Nucleus accumbens (tissue), 56 donors: ENCODE measurements at regions not wholly inside any gene's neighbourhood (a gene's known extent, or its start where the extent isn't known, plus 50 kb on each side); places are given as distances from the start of the nearest gene placed in this dataset.

Experiments used
- DNase-seq, 56 donors: peaks; one replicate each; lab custom pipeline; 2025; lab: John Stamatoyannopoulos, UW

DNA sequence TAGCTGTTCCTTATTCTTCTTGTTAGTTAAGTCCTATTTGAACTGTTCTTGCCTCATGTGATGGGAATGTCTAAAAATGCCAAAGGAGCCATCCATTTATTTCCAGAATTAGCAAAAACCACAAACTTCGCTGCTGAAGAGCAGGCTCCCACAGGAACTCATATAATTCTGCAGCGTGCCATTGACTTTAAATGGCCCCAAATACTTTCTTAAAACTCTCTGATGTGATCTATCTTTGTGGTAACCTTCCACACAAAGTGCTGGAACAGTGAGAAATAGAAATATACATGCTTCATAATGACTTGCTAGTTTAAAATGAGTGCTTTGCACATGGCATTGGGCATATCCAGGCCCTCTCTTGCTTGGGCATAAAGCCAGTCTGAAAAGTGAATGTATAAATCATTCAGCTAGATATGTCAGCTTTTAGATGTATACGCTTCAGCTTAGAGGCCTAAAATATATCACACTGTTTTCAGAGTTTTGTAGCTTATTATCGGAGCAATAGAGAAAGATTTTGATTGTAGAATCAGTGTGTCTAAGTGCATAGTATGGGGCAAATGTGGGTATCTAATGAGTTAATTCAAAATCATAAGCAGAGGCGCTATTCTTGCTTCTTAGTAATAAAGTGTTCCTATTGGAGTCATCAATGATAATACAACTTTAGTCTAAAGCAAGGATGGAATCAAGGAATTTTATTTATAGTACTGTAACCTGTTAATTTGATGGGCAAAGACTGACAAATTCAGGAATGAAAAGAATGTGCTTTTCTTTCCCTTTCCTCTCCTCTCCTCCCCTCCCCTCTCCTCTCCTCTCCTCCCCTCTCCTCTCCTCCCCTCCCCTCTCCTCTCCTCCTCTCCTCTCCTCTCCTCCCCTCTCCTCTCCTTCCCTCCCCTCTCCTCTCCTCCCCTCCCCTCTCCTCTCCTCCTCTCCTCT lies 392.2 kb upstream of the ZFP42 start:
- no peak for DNase-seq

DNA sequence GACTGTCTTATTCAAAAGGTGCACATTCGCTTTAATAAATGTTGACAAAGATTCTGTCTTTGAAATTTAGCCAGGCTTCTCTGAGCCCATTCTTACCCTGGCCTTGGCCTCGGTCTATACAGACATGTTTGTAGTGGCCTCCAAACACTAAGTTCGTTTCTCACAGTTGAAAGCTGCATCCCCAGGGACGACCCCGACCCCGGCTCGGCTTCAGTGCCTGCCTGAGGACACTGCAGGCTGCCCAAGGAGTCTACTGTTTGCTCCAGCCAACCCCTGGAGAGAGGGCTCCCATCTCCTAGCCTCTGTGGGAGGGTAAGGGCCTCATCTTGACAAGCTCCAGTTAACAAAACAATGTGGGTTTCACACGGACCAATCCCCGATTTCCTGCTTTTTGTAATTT lies 390.6 kb upstream of the ZFP42 start:
- no peak for DNase-seq

- DNase-seq: peak in 19 of 56 donors; percentile 2 to 46 (median 8)
Observed at GRCh38 chr4:187606581-187606980, 389.0 kb upstream of the ZFP42 start.

DNA sequence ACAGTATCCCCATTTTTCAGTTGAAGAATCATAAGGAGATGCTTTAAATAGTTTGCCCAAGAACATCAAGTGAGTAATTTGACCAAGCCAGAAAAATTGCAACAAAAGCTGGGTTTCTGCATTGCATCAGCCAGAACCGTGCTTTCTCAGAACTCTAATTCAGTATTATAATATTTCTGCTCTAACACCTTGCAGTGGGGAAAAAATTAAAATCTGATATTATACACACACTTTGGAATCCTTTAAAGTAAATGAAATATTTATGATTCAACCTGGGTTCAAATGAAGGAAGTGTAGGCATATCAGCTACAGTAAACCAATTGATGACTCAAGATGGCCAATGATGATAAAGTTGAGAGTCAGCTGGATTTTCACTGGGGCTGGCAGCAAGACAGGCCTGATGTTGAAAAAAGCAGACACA lies 387.6 kb upstream of the ZFP42 start:
- DNase-seq: no peak

GRCh38 chr4:187612301-187612700 lies 383.3 kb upstream of the ZFP42 start:
- DNase-seq: peak in 28 of 56 donors; percentile 1 to 76 (median 29)

GRCh38 chr4:187613089-187613839 lies 382.3 kb upstream of the ZFP42 start:
- no peak for DNase-seq

DNA sequence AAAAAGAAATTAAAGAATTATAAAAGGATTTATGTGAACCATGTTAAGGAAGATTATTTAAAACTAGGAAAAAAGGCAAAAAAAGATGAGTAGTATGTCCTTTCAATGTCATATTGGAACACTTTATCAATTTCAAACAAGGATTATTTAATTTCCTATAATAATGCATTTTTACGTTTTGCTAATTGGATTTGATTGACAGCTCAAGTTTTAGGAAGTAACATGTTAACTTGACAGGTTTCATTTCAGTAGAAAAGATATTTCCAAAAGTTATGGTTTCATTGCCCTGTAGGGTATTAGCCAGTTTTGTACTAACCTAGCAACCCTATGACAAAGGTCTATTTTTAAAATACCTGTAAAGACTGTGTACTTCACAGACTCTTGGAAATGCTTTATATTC lies 379.6 kb upstream of the ZFP42 start:
- no peak for DNase-seq

- no peak for DNase-seq
Observed at GRCh38 chr4:187617113-187617512, 378.5 kb upstream of the ZFP42 start.

DNA sequence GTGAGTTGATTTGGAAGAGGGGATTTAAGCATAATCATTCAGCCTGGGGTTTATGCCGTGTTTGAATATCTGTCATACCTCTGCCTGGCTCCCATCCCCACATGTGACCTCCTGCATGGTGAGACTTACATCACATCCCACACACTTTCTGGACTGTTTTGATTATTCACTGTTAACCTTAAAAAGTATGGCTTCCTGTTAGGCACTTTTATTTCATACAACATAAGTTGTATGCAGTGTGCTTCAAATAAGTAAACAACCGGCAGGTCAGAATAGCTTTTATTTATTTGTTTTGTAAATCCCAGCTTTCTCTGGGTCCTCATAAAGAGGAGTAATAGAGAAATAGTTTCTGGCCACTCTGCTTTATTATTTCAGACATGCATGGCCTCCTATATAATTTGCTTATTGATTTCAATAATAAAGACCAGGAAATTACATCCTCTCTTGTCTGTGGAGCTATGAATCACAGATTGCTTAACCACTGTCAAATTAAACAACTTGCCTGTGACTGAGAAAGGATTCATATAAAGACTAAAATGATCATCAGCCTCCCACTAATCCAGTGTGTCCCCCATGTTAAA lies 376.8 kb upstream of the ZFP42 start:
- DNase-seq: no peak

GRCh38 chr4:187619319-187619718 lies 376.3 kb upstream of the ZFP42 start:
- no peak for DNase-seq

DNA sequence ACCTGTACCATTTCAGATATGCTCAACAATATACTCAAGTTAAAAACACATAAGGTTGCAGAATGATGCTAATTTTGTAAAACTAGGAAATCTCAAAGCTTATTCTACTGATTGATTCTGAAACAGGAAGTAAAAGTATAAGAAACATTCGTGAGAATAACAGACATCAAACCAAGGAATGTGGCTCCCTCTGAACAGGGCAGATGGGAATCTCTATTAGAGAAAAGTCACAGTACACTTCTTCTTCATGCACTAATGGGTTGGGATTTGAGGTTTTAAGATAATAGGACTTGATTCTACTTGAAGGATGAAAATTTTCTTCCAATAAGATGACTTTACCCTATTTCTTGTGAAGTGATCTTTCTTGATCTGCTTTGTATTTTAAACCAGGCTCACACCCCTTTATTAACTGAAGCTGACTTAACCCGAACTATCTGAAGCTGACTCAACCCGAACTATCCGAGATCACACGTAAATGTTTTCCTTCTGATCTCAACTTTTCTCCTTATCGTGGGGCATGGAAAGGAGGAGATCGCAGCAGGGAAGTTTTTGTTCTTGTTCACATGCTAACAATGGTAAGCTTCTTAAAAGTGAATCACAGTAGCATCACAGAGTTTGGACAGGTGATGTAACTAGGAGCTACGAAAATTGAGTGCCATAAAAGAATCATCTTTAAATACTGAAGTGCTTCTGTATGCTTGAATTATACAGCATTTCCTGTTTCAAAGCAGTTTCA lies 363.1 kb upstream of the ZFP42 start:
- no peak for DNase-seq

- no peak for DNase-seq
Observed at GRCh38 chr4:187633245-187633644, 362.3 kb upstream of the ZFP42 start.

DNA sequence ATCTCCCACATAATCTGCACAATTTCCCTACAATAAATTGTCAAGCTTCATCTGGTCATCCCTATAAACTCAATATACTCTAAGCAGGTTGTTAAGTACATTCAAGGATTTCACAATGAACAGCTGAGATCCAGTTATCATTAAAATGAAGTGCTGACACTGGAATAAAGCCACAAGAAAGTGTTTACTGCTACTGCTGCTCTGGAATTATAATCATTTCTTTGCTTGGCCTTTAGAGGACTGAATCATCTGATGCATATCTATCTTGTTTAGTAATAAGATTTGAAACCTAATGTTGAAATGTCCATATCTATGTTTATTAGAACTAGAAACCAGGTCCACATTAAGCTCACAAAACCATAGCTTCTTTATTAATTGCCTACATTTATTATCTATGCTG lies 338.6 kb upstream of the ZFP42 start:
- no peak for DNase-seq

GRCh38 chr4:187663076-187663475 lies 332.5 kb upstream of the ZFP42 start:
- no peak for DNase-seq

DNA sequence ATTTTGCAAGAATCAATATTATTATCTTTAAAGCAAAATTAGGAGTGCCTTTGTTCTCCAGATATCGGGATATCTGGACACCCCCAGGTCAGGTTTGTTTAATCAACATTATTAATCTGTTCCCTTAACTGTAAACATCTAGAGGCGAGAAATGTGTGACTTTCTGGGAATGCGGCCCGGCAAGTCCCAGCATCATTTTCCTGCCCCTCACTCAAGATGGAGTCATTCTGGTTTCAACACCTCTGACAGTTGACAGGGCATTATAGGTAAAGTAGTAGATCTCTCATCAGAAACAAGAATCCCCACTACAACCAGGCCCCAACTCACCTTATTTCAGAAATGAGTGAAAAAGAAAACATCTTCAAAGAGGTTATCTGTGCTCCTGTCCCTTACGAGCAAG lies 331.6 kb upstream of the ZFP42 start:
- no peak for DNase-seq

DNA sequence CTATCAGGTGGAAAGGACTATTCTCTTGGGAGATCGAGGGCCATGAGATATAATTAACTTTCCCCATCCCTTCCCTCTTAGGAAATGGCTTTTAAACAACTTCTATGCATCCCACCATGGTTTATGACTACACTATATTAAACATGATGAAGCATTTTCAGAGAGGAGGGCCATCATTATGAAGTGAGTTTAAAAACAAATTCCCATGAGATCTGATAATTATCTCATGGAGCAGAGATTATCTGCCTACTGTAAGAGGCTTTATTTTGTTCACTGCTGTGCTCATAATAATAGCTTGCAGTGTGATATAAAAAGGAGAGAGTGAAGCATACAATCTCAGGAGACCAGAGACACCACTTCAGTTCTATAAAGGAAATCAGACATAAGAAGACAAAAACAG lies 330.5 kb upstream of the ZFP42 start:
- DNase-seq: no peak

- no peak for DNase-seq
Observed at GRCh38 chr4:187666034-187666433, 329.5 kb upstream of the ZFP42 start.

- DNase-seq: no peak
Observed at GRCh38 chr4:187666697-187667494, 328.7 kb upstream of the ZFP42 start.

GRCh38 chr4:187668526-187669082 lies 327.0 kb upstream of the ZFP42 start:
- DNase-seq: no peak
